NB4 (cell line): ENCODE measurements at regions not wholly inside any gene's neighbourhood (a gene's known extent, or its start where the extent isn't known, plus 50 kb on each side); places are given as distances from the start of the nearest gene placed in this dataset.

ENCODE experiments used
- POLR2A ChIP-seq: IDR thresholded peaks from 2 replicates; pipeline ENCODE4 v1.6.1; 2011; ENCODE audit warnings: mild to moderate bottlenecking; ENCODE audit not compliant: insufficient read length; ENCODE audit errors: extremely low read depth
- TF ChIP-seq, protein P1 (sequence below): IDR thresholded peaks from one replicate; pipeline ENCODE4 v1.5.1; 2012; ENCODE audit warnings: low read depth, low read length

DNA sequence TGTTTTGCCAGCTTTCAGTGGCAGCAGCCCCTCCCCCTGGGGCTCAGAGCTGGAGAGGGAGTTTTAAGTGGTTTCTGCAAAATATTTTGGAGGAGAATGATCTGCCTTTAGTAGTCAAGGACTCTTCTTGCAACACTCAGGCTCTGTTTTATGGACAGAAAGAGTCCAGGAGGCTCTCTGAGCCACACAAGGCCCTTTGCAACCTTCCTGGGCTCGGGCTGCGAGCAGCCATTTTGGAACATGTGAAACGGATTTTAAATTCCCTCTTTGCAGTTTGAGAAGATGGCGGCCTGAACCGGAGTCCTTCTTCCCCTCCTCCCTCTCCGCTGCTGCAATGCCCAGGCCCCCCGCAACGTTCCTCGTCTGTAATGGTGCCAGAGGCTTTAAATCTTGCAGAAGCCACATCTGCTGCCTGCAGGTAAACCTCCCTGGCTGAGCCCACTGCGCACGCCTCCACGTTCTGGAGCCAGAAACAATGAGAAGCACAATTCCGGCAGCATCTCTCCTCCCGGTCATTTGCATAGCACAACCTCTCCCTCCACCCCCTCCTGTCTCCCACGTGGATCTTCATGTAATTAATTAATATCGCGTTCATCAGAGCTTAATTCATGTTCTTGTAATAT, 386.1 kb downstream of the SEC14L1 start:
- no peak for TF ChIP-seq POLR2A
- TF ChIP-seq, protein P1, sequence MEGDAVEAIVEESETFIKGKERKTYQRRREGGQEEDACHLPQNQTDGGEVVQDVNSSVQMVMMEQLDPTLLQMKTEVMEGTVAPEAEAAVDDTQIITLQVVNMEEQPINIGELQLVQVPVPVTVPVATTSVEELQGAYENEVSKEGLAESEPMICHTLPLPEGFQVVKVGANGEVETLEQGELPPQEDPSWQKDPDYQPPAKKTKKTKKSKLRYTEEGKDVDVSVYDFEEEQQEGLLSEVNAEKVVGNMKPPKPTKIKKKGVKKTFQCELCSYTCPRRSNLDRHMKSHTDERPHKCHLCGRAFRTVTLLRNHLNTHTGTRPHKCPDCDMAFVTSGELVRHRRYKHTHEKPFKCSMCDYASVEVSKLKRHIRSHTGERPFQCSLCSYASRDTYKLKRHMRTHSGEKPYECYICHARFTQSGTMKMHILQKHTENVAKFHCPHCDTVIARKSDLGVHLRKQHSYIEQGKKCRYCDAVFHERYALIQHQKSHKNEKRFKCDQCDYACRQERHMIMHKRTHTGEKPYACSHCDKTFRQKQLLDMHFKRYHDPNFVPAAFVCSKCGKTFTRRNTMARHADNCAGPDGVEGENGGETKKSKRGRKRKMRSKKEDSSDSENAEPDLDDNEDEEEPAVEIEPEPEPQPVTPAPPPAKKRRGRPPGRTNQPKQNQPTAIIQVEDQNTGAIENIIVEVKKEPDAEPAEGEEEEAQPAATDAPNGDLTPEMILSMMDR: no peak
